Esophagus squamous epithelium (tissue), 4 donors: ENCODE measurements at regions not wholly inside any gene's neighbourhood (a gene's known extent, or its start where the extent isn't known, plus 50 kb on each side); places are given as distances from the start of the nearest gene placed in this dataset.

ENCODE experiments used
- POLR2A ChIP-seq, 4 donors: fragments of 450-650 bp; IDR thresholded peaks; one replicate each; pipeline ENCODE4 v1.6.1; 2017; ENCODE audit warnings: antibody characterized with exemption in 4 of 4, mild to moderate bottlenecking in 4 of 4, moderate library complexity in 3 of 4
- TF ChIP-seq, protein P1 (sequence below), 6 experiments: fragments of 450-650 bp in 4 of 6; fragments of 200-600 bp in 2 of 6; sonication (generic) in 2 of 6; IDR thresholded peaks; one replicate each; pipeline ENCODE4 v1.5.1; 2016 to 2019; ENCODE audit warnings: antibody characterized with exemption in 6 of 6, mild to moderate bottlenecking in 4 of 6, moderate library complexity in 4 of 6

DNA sequence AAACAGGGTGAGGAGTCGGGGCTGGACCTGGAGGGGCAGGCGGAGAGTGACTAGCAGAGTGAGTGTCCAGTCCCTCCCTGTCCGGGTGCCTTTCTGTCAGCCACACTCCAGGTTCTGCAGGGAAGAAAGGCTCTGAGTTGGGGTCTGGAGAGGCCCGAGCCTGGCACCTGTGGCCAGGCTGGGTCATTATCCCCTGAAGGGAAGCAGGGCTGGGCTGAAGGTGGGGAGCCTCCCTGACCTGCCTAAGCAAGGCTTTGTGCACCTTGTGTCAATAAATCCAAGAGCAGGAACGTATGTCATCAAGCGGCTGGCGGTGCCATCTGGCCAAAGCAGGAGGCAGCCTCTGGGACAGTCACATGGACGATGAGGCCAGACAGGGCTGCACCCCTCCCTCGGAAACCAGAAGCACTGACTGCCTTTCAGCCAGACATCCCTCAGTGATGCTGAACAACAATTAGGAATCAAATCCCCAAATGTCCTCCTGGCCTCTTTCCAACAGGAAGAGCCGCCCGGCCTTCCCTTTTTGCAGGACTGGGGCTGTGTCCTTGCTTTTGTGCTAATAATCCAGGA is 73.9 kb upstream of the FGF3 start:
- TF ChIP-seq, protein P1, sequence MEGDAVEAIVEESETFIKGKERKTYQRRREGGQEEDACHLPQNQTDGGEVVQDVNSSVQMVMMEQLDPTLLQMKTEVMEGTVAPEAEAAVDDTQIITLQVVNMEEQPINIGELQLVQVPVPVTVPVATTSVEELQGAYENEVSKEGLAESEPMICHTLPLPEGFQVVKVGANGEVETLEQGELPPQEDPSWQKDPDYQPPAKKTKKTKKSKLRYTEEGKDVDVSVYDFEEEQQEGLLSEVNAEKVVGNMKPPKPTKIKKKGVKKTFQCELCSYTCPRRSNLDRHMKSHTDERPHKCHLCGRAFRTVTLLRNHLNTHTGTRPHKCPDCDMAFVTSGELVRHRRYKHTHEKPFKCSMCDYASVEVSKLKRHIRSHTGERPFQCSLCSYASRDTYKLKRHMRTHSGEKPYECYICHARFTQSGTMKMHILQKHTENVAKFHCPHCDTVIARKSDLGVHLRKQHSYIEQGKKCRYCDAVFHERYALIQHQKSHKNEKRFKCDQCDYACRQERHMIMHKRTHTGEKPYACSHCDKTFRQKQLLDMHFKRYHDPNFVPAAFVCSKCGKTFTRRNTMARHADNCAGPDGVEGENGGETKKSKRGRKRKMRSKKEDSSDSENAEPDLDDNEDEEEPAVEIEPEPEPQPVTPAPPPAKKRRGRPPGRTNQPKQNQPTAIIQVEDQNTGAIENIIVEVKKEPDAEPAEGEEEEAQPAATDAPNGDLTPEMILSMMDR (IDR thresholded peaks at IDR 0.05), result no peak
- no peak for TF ChIP-seq POLR2A (IDR thresholded peaks at IDR 0.05)
